ENCODE measurements at regions not wholly inside any gene's neighbourhood (a gene's known extent, or its start where the extent isn't known, plus 50 kb on each side); places are given as distances from the start of the nearest gene placed in this dataset.

GRCh38 chr2:60148716-60149115 is 404.7 kb downstream of the BCL11A start:
- TF ChIP-seq POLR2AphosphoS5 (IDR thresholded peaks at IDR 0.05) = no peak
- TF ChIP-seq SMC3 (conservative IDR thresholded peaks at IDR 0.05; ENCODE audit: poor library complexity) = no peak
- TF ChIP-seq, protein P1, sequence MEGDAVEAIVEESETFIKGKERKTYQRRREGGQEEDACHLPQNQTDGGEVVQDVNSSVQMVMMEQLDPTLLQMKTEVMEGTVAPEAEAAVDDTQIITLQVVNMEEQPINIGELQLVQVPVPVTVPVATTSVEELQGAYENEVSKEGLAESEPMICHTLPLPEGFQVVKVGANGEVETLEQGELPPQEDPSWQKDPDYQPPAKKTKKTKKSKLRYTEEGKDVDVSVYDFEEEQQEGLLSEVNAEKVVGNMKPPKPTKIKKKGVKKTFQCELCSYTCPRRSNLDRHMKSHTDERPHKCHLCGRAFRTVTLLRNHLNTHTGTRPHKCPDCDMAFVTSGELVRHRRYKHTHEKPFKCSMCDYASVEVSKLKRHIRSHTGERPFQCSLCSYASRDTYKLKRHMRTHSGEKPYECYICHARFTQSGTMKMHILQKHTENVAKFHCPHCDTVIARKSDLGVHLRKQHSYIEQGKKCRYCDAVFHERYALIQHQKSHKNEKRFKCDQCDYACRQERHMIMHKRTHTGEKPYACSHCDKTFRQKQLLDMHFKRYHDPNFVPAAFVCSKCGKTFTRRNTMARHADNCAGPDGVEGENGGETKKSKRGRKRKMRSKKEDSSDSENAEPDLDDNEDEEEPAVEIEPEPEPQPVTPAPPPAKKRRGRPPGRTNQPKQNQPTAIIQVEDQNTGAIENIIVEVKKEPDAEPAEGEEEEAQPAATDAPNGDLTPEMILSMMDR (IDR thresholded peaks at IDR 0.05; ENCODE audit: poor library complexity, severe bottlenecking) = no peak
- TF ChIP-seq EP300 (conservative IDR thresholded peaks at IDR 0.05; ENCODE audit: poor library complexity, severe bottlenecking) = no peak
- TF ChIP-seq MXI1 (conservative IDR thresholded peaks at IDR 0.05; ENCODE audit: poor library complexity, severe bottlenecking) = no peak
- TF ChIP-seq, protein P2, sequence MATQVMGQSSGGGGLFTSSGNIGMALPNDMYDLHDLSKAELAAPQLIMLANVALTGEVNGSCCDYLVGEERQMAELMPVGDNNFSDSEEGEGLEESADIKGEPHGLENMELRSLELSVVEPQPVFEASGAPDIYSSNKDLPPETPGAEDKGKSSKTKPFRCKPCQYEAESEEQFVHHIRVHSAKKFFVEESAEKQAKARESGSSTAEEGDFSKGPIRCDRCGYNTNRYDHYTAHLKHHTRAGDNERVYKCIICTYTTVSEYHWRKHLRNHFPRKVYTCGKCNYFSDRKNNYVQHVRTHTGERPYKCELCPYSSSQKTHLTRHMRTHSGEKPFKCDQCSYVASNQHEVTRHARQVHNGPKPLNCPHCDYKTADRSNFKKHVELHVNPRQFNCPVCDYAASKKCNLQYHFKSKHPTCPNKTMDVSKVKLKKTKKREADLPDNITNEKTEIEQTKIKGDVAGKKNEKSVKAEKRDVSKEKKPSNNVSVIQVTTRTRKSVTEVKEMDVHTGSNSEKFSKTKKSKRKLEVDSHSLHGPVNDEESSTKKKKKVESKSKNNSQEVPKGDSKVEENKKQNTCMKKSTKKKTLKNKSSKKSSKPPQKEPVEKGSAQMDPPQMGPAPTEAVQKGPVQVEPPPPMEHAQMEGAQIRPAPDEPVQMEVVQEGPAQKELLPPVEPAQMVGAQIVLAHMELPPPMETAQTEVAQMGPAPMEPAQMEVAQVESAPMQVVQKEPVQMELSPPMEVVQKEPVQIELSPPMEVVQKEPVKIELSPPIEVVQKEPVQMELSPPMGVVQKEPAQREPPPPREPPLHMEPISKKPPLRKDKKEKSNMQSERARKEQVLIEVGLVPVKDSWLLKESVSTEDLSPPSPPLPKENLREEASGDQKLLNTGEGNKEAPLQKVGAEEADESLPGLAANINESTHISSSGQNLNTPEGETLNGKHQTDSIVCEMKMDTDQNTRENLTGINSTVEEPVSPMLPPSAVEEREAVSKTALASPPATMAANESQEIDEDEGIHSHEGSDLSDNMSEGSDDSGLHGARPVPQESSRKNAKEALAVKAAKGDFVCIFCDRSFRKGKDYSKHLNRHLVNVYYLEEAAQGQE (IDR thresholded peaks at IDR 0.05; ENCODE audit: borderline replicate concordance) = no peak
- TF ChIP-seq EZH2 (IDR thresholded peaks at IDR 0.05; ENCODE audit: borderline replicate concordance, insufficient read depth, low read length, poor library complexity, severe bottlenecking) = no peak
